ENCODE measurements at regions not wholly inside any gene's neighbourhood (a gene's known extent, or its start where the extent isn't known, plus 50 kb on each side); places are given as distances from the start of the nearest gene placed in this dataset.

DNA sequence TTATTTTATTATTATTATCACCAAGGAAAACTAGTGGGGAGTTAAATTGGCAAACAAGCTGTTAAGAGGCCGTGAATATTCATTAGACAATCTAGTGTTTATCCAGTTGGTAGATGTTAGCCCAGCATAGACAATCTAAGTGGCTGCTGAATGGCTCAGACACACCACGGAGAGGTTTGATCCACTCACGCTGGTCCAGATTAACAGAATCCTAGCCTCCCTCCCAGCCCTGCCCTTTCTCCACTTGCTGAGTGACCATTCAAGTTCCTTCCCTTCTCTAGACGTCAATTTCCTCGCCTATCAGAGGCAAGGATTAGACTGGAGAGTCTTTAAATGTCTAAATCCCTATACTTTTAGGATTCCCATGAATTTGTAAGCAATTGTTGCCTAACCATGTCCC, 80.1 kb downstream of the RRAGC start:
- Histone ChIP-seq H2AFZ (ENCODE audit: low read depth, low read length) (no peak overlapping the region), H3K4me3 (no peak overlapping the region), H3K36me3 (ENCODE audit: control insufficient read depth, insufficient read depth, low read length) (no peaks in the 10 kb centered on the region), H3K9ac (ENCODE audit: insufficient read depth in 1 of 2, low read depth in 2 of 2, low read length in 2 of 2) (no peak overlapping the region), H3K9me1 (ENCODE audit: control insufficient read depth, insufficient read depth, low read length) (peaks cover 4% of the 10 kb centered on the region), H3K79me2 (ENCODE audit: control insufficient read depth, insufficient read depth, low read length) (no peaks in the 10 kb centered on the region), H4K20me1 (replicated peaks; ENCODE audit: control insufficient read depth, insufficient read depth, low read length) (no peaks in the 10 kb centered on the region), H3K4me1 (replicated peaks in 1 of 2; ENCODE audit: control insufficient read depth in 2 of 2, insufficient read depth in 2 of 2, low read length in 2 of 2) (peaks cover 14 to 32% of the 10 kb centered on the region in 2 experiments; a peak in 4 of 5 replicates), H3K9me3 (replicated peaks; ENCODE audit: control insufficient read depth, insufficient read depth, low read depth, low read length) (no peaks in the 10 kb centered on the region), H3K4me2 (ENCODE audit: insufficient read depth, low read length) (no peak overlapping the region), H3K27ac (ENCODE audit: extremely low read depth, low read depth, low read length) (no peak overlapping the region), H3K27me3 (ENCODE audit: control insufficient read depth in 2 of 2, insufficient read depth in 2 of 2, low read length in 2 of 2) (no peaks in the 10 kb centered on the region)
- in situ Hi-C loops (cut with MboI): no loop called here
- DNase-seq (ENCODE audit: extremely low read depth in 1 of 4, low spot score in 3 of 4): no peak
- POLR2A ChIA-PET: interaction anchor here (0.7 kb wide), 1 partner anchor 13 kb away, joined by 3 read pairs; no protein-coding TSS in a partner anchor
- FAIRE-seq: no peak
- no peak for ATAC-seq
- BruUV-seq (replicated peaks): no TSS peak
- CTCF ChIA-PET (ENCODE audit: low intra/inter-chr PET ratio): no interaction called here
- 72% methylated on average over 5 of the region's 5 CpGs for WGBS (ENCODE audit: insufficient coverage, low coverage, missing lambda C conversion rate)
- intact Hi-C loops (cut with micrococcal nuclease): no loop called here
- TF ChIP-seq NRF1 (conservative IDR thresholded peaks at IDR 0.05 in 1 of 2, IDR thresholded peaks at IDR 0.05 in 1 of 2) (no peak), SIN3A (IDR thresholded peaks at IDR 0.05; ENCODE audit: borderline replicate concordance in 2 of 2, control insufficient read depth in 1 of 2, low read depth in 2 of 2, low read length in 2 of 2) (no peak), ZNF75A (CRISPR knock-in tag; IDR thresholded peaks at IDR 0.05) (no peak), NR2C1 (IDR thresholded peaks at IDR 0.05) (no peak), NR2C1 (tag; IDR thresholded peaks at IDR 0.05) (no peak), LCOR (CRISPR knock-in tag; IDR thresholded peaks at IDR 0.05) (no peak), KLF16 (IDR thresholded peaks at IDR 0.05) (no peak), KLF10 (CRISPR knock-in tag; IDR thresholded peaks at IDR 0.05) (no peak), FOXA1 (IDR thresholded peaks at IDR 0.05; ENCODE audit: borderline replicate concordance) (no peak), EHMT2 (IDR thresholded peaks at IDR 0.05) (no peak), FOS (IDR thresholded peaks at IDR 0.05; ENCODE audit: extremely low read depth, insufficient read length) (no peak)
- TF ChIP-seq, protein P1, sequence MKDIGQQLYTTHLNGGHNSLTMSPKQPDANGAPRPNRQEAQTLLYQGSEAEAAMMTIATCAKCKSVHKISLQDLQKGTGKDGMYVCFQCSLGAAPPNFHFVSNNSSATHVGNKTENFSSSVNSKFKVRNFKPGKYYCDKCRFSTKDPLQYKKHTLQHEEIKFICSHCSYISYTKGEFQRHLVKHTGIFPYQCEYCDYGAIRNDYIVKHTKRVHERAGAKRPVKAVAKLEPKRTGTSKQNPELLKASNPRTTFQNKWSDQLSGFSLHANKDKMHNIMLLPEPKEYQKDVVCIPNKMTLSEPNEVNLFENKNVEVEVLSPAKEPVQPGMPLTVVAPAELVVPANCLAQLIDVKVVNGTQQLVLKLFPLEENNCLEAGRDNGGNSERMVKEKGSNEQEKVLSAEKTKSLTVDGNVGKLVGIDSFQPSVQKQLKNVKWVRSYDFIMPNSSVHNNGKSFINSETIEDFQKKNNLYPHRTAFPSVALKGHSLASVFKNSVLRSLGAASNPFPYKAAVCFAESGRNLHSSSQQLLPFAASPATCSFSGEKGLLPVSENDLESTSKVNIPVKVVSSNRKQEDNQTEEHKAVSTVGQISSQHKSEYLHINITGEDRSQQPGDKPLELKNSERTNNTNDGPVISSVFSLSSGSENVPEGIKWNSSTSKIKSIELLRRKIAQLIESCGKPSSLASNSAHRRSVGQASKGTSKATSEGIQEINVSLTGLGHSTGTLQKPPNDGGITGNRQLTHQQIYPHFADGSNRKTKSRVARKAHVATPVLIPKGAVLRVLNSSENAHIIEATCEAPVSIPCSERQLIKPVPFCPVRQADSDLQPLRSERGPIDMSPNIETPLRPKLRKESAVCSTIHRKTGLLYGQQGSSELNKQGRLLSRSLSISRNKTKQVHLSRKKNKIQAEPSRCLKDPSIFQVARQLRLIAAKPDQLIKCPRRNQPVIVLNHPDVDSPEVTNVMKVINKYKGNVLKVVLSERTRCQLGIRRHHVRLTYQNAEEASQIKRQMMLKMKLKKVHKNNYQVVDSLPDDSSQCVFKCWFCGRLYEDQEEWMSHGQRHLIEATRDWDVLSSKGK (CRISPR knock-in tag; IDR thresholded peaks at IDR 0.05): no peak
- TF ChIP-seq, protein P2, sequence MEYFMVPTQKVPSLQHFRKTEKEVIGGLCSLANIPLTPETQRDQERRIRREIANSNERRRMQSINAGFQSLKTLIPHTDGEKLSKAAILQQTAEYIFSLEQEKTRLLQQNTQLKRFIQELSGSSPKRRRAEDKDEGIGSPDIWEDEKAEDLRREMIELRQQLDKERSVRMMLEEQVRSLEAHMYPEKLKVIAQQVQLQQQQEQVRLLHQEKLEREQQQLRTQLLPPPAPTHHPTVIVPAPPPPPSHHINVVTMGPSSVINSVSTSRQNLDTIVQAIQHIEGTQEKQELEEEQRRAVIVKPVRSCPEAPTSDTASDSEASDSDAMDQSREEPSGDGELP (CRISPR knock-in tag; IDR thresholded peaks at IDR 0.05; ENCODE audit: borderline replicate concordance): no peak
- TF ChIP-seq, protein P3, sequence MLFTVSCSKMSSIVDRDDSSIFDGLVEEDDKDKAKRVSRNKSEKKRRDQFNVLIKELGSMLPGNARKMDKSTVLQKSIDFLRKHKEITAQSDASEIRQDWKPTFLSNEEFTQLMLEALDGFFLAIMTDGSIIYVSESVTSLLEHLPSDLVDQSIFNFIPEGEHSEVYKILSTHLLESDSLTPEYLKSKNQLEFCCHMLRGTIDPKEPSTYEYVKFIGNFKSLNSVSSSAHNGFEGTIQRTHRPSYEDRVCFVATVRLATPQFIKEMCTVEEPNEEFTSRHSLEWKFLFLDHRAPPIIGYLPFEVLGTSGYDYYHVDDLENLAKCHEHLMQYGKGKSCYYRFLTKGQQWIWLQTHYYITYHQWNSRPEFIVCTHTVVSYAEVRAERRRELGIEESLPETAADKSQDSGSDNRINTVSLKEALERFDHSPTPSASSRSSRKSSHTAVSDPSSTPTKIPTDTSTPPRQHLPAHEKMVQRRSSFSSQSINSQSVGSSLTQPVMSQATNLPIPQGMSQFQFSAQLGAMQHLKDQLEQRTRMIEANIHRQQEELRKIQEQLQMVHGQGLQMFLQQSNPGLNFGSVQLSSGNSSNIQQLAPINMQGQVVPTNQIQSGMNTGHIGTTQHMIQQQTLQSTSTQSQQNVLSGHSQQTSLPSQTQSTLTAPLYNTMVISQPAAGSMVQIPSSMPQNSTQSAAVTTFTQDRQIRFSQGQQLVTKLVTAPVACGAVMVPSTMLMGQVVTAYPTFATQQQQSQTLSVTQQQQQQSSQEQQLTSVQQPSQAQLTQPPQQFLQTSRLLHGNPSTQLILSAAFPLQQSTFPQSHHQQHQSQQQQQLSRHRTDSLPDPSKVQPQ (CRISPR knock-in tag; IDR thresholded peaks at IDR 0.05; ENCODE audit: borderline replicate concordance): no peak
- TF ChIP-seq, protein P4, sequence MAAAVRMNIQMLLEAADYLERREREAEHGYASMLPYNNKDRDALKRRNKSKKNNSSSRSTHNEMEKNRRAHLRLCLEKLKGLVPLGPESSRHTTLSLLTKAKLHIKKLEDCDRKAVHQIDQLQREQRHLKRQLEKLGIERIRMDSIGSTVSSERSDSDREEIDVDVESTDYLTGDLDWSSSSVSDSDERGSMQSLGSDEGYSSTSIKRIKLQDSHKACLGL (CRISPR knock-in tag; IDR thresholded peaks at IDR 0.05; ENCODE audit: borderline replicate concordance, poor library complexity, severe bottlenecking): no peak

Measured in K562 (cell line).